HEK293T (cell line): ENCODE measurements at regions not wholly inside any gene's neighbourhood (a gene's known extent, or its start where the extent isn't known, plus 50 kb on each side); places are given as distances from the start of the nearest gene placed in this dataset.

ENCODE experiments used
- FOXA1 ChIP-seq: fragments of 450-650 bp; IDR thresholded peaks from 2 replicates; pipeline ENCODE4 v1.6.1; 2016; ENCODE audit warnings: mild to moderate bottlenecking
- PKNOX1 ChIP-seq: fragments of 450-650 bp; IDR thresholded peaks from 2 replicates; pipeline ENCODE4 v1.6.1; 2016

GRCh38 chrX:8090482-8090881 is 80.6 kb downstream of the VCX2 start:
- TF ChIP-seq FOXA1, result no peak
- TF ChIP-seq PKNOX1, result no peak
